ENCODE measurements at regions not wholly inside any gene's neighbourhood (a gene's known extent, or its start where the extent isn't known, plus 50 kb on each side); places are given as distances from the start of the nearest gene placed in this dataset.

GRCh38 chr1:69215883-69216282 is 351.8 kb upstream of the LRRC7 start:
- TF ChIP-seq CTCF (IDR thresholded peaks at IDR 0.05) = no peak
- TF ChIP-seq EP300 (IDR thresholded peaks at IDR 0.05; ENCODE audit: borderline replicate concordance in 1 of 2, low read depth in 1 of 2, low read length in 1 of 2) = no peak
- no peak for TF ChIP-seq POLR2AphosphoS5 (IDR thresholded peaks at IDR 0.05; ENCODE audit: low read depth, low read length)

All from SK-N-SH (cell line).